ENCODE measurements at regions not wholly inside any gene's neighbourhood (a gene's known extent, or its start where the extent isn't known, plus 50 kb on each side); places are given as distances from the start of the nearest gene placed in this dataset.

GRCh38 chr13:40039061-40039460 is 383.6 kb downstream of the COG6 start:
- WGBS: 61% methylated on average over 2 of the region's 2 CpGs
- Histone ChIP-seq H3K27me3 (replicated peaks; ENCODE audit: insufficient read depth) (no peaks in the 10 kb centered on the region), H3K4me3 (no peak overlapping the region), H3K9me3 (no peaks in the 10 kb centered on the region), H3K36me3 (no peaks in the 10 kb centered on the region), H3K4me1 (replicated peaks) (no peaks in the 10 kb centered on the region), H3K27ac (no peak overlapping the region)
- intact Hi-C loops (cut with DNase I): no loop called here
- no peak for DNase-seq (ENCODE audit: low spot score)
- TF ChIP-seq POLR2A (IDR thresholded peaks at IDR 0.05) (no peak), POLR2AphosphoS5 (IDR thresholded peaks at IDR 0.05) (no peak)
- TF ChIP-seq, protein P1, sequence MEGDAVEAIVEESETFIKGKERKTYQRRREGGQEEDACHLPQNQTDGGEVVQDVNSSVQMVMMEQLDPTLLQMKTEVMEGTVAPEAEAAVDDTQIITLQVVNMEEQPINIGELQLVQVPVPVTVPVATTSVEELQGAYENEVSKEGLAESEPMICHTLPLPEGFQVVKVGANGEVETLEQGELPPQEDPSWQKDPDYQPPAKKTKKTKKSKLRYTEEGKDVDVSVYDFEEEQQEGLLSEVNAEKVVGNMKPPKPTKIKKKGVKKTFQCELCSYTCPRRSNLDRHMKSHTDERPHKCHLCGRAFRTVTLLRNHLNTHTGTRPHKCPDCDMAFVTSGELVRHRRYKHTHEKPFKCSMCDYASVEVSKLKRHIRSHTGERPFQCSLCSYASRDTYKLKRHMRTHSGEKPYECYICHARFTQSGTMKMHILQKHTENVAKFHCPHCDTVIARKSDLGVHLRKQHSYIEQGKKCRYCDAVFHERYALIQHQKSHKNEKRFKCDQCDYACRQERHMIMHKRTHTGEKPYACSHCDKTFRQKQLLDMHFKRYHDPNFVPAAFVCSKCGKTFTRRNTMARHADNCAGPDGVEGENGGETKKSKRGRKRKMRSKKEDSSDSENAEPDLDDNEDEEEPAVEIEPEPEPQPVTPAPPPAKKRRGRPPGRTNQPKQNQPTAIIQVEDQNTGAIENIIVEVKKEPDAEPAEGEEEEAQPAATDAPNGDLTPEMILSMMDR (IDR thresholded peaks at IDR 0.05): no peak

- TF ChIP-seq POLR2A (IDR thresholded peaks at IDR 0.05) (no peak), POLR2AphosphoS5 (IDR thresholded peaks at IDR 0.05) (no peak)
- TF ChIP-seq, protein P1 (IDR thresholded peaks at IDR 0.05): no peak
- Histone ChIP-seq H3K27me3 (replicated peaks; ENCODE audit: insufficient read depth) (no peaks in the 10 kb centered on the region), H3K4me1 (replicated peaks) (no peaks in the 10 kb centered on the region), H3K9me3 (no peaks in the 10 kb centered on the region), H3K36me3 (no peaks in the 10 kb centered on the region), H3K4me3 (no peak overlapping the region), H3K27ac (no peak overlapping the region)
- intact Hi-C loops (cut with DNase I): no loop called here
- no peak for DNase-seq (ENCODE audit: low spot score)
- WGBS: 50% methylated on average over 3 of the region's 3 CpGs
Observed at GRCh38 chr13:40042991-40043390, 387.5 kb downstream of the COG6 start.

DNA sequence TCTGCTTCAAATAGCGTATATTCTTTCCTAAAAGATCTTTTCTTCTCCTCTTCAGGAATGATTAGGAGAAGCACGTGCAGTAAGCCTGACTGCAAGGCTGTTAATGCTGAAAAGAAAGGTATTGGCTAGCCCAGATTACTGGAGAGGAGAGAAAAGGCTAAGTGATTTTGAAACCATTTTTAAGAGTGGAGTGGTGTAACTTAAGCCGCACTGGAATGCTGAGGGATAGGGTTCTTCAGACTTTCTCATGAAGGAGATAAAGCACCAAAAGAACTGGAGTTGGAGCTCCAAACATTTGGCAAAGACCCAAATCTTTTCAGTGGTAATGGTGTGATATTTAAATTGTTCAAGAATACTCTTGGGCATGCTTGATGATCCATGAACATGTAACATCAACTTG is 388.3 kb downstream of the COG6 start:
- H3K27me3 ChIP-seq (replicated peaks; ENCODE audit: insufficient read depth): no peaks in the 10 kb centered on the region
- H3K36me3 ChIP-seq: no peaks in the 10 kb centered on the region
- H3K9me3 ChIP-seq: no peaks in the 10 kb centered on the region
- H3K4me3 ChIP-seq: no peak overlapping the region
- H3K27ac ChIP-seq: no peak overlapping the region
- no peaks in the 10 kb centered on the region for H3K4me1 ChIP-seq (replicated peaks)
- no peak for DNase-seq (ENCODE audit: low spot score)
- TF ChIP-seq POLR2AphosphoS5 (IDR thresholded peaks at IDR 0.05) (no peak), POLR2A (IDR thresholded peaks at IDR 0.05) (no peak)
- TF ChIP-seq, protein P1 (IDR thresholded peaks at IDR 0.05): no peak
- intact Hi-C loops (cut with DNase I): no loop called here
- 59% methylated on average over 3 of the region's 3 CpGs for WGBS

DNA sequence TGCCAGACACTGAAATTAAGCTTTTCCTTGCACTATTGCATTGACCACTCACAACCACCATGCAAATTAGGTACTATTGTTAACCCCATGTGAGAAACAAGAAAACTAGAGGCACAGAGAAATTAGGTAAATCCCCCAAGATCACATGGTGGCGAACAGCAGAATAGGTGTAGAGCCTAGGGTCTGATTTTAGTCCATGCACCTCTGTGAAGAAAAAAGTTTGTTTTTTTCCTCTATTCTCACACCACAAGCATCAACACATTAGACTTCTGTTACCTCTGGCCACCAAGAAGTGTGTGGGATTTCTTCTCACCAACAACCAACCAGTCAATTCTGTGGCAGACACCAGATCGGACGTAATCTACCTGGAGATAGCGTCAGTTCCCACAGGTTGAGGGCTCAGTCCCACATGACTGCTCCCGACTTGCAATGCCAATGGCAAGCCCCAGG is 391.9 kb downstream of the COG6 start:
- no peak for DNase-seq (ENCODE audit: low spot score)
- intact Hi-C loops (cut with DNase I): no loop called here
- TF ChIP-seq POLR2AphosphoS5 (IDR thresholded peaks at IDR 0.05) (no peak), POLR2A (IDR thresholded peaks at IDR 0.05) (no peak)
- TF ChIP-seq, protein P1 (IDR thresholded peaks at IDR 0.05): no peak
- no peaks in the 10 kb centered on the region for H3K9me3 ChIP-seq
- no peaks in the 10 kb centered on the region for H3K36me3 ChIP-seq
- WGBS: 95% methylated on average over 5 of the region's 5 CpGs
- H3K4me3 ChIP-seq: no peak overlapping the region
- no peak overlapping the region for H3K27ac ChIP-seq
- H3K27me3 ChIP-seq (replicated peaks; ENCODE audit: insufficient read depth): no peaks in the 10 kb centered on the region
- no peaks in the 10 kb centered on the region for H3K4me1 ChIP-seq (replicated peaks)

DNA sequence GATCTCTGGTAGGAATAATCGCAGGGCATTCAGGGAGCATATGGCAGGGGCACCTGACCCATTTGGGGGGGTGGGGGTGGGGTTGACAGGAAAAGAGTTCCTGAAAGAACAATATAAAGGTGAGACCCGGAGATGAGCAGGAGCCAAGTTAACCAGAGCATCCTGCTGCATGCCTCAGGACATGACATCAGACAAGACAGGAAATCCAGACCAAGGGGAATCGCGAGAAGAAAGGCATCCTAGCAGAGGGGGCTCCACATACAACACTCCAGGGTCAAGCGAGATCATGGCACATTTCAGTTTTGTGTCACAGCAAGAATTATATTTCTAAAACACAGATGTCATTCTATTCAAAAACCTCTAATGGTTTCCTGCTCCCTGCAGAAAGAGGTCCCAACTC is 393.1 kb downstream of the COG6 start:
- intact Hi-C loops (cut with DNase I): no loop called here
- WGBS: 77% methylated on average over 5 of the region's 5 CpGs
- TF ChIP-seq POLR2AphosphoS5 (IDR thresholded peaks at IDR 0.05): no peak
- no peak for TF ChIP-seq POLR2A (IDR thresholded peaks at IDR 0.05)
- TF ChIP-seq, protein P1 (IDR thresholded peaks at IDR 0.05): no peak
- no peak for DNase-seq (ENCODE audit: low spot score)
- no peaks in the 10 kb centered on the region for H3K4me1 ChIP-seq (replicated peaks)
- no peaks in the 10 kb centered on the region for H3K9me3 ChIP-seq
- H3K27ac ChIP-seq: no peak overlapping the region
- H3K36me3 ChIP-seq: no peaks in the 10 kb centered on the region
- H3K4me3 ChIP-seq: no peak overlapping the region
- H3K27me3 ChIP-seq (replicated peaks; ENCODE audit: insufficient read depth): no peaks in the 10 kb centered on the region
